Cardiac muscle cell (in vitro differentiated cells and primary cell): ENCODE measurements at regions not wholly inside any gene's neighbourhood (a gene's known extent, or its start where the extent isn't known, plus 50 kb on each side); places are given as distances from the start of the nearest gene placed in this dataset.
"Not testable (repeated sequence)": the region's sequence is repeated elsewhere in the genome, so short reads cannot be mapped to it uniquely, and the experiment has no call there.

Experiments
- DNase-seq, 2 donors: peaks; one replicate each; pipeline versions ENCODE4 v3.0.0 to v3.0.0-alpha.2; 2010 to 2017; ENCODE audit warnings: low read depth in 1 of 2, low spot score in 1 of 2
- H3K27ac ChIP-seq: fragments of 200-600 bp; sonication (generic); 2 replicates; pipeline ENCODE4 v1.5.1; 2016
- H3K27me3 ChIP-seq: fragments of 200-600 bp; sonication (generic); 2 replicates; pipeline ENCODE4 v1.6.0; 2016; ENCODE audit warnings: control low read depth
- H3K36me3 ChIP-seq: fragments of 200-600 bp; sonication (generic); 2 replicates; pipeline ENCODE4 v1.5.1; 2016; ENCODE audit warnings: control low read depth
- H3K4me1 ChIP-seq: fragments of 200-600 bp; sonication (generic); 2 replicates; pipeline ENCODE4 v1.8.1; 2017; ENCODE audit warnings: low read depth, mild to moderate bottlenecking, mixed run types
- H3K4me3 ChIP-seq: fragments of 200-600 bp; sonication (generic); 2 replicates; pipeline ENCODE4 v1.5.1; 2016; ENCODE audit warnings: mild to moderate bottlenecking
- H3K9me3 ChIP-seq: fragments of 200-600 bp; sonication (generic); 2 replicates; pipeline ENCODE4 v1.5.1; 2017; ENCODE audit warnings: low read depth, mild to moderate bottlenecking, control low read depth
- CTCF ChIP-seq: IDR thresholded peaks from 2 replicates; pipeline ENCODE4 v1.5.1; 2012; ENCODE audit warnings: low read depth, mild to moderate bottlenecking, low read length

- no peak overlapping the region for H3K27ac ChIP-seq
- DNase-seq: no peak
Observed at GRCh38 chr10:26939962-26940354, 79.2 kb upstream of the ABI1 start.

GRCh38 chr10:26939290-26939961 lies 78.7 kb upstream of the ABI1 start:
- Histone ChIP-seq H3K36me3 (no peaks in the 10 kb centered on the region), H3K27ac (no peak overlapping the region), H3K27me3 (no peaks in the 10 kb centered on the region), H3K4me1 (no peaks in the 10 kb centered on the region), H3K4me3 (no peak overlapping the region), H3K9me3 (no peaks in the 10 kb centered on the region)
- no peak for TF ChIP-seq CTCF
- DNase-seq: no peak

More at GRCh38 chr10:26939962-26940354, 79.2 kb upstream of the ABI1 start:
- Histone ChIP-seq H3K27me3 (no peaks in the 10 kb centered on the region), H3K9me3 (no peaks in the 10 kb centered on the region), H3K4me1 (no peaks in the 10 kb centered on the region), H3K4me3 (no peak overlapping the region), H3K36me3 (no peaks in the 10 kb centered on the region)
- no peak for TF ChIP-seq CTCF

GRCh38 chr10:26938578-26938977 lies 77.8 kb upstream of the ABI1 start:
- no peak for DNase-seq
- Histone ChIP-seq H3K27ac (no peak overlapping the region), H3K27me3 (no peaks in the 10 kb centered on the region)

GRCh38 chr10:26937371-26937770 lies 76.6 kb upstream of the ABI1 start:
- no peak overlapping the region for H3K4me3 ChIP-seq
- no peak for TF ChIP-seq CTCF
- no peak overlapping the region for H3K27ac ChIP-seq
- DNase-seq: no peak
- no peaks in the 10 kb centered on the region for H3K9me3 ChIP-seq
- H3K4me1 ChIP-seq: no peaks in the 10 kb centered on the region
- H3K27me3 ChIP-seq: no peaks in the 10 kb centered on the region
- H3K36me3 ChIP-seq: no peaks in the 10 kb centered on the region

More at GRCh38 chr10:26938578-26938977, 77.8 kb upstream of the ABI1 start:
- TF ChIP-seq CTCF: no peak
- H3K9me3 ChIP-seq: no peaks in the 10 kb centered on the region
- H3K36me3 ChIP-seq: no peaks in the 10 kb centered on the region
- H3K4me1 ChIP-seq: no peaks in the 10 kb centered on the region
- no peak overlapping the region for H3K4me3 ChIP-seq

GRCh38 chr10:26934190-26934589 lies 73.4 kb upstream of the ABI1 start:
- not testable (repeated sequence) for H3K9me3 ChIP-seq, DNase-seq, H3K27ac ChIP-seq, H3K27me3 ChIP-seq, H3K4me3 ChIP-seq, H3K36me3 ChIP-seq, H3K4me1 ChIP-seq

GRCh38 chr10:26932576-26932975 lies 71.8 kb upstream of the ABI1 start:
- no peak for TF ChIP-seq CTCF
- H3K4me3 ChIP-seq: no peak overlapping the region
- H3K27ac ChIP-seq: no peak overlapping the region
- H3K36me3 ChIP-seq: no peaks in the 10 kb centered on the region
- H3K27me3 ChIP-seq: no peaks in the 10 kb centered on the region
- no peak for DNase-seq
- H3K4me1 ChIP-seq: no peaks in the 10 kb centered on the region
- H3K9me3 ChIP-seq: no peaks in the 10 kb centered on the region
